ENCODE measurements at regions not wholly inside any gene's neighbourhood (a gene's known extent, or its start where the extent isn't known, plus 50 kb on each side); places are given as distances from the start of the nearest gene placed in this dataset.

DNA sequence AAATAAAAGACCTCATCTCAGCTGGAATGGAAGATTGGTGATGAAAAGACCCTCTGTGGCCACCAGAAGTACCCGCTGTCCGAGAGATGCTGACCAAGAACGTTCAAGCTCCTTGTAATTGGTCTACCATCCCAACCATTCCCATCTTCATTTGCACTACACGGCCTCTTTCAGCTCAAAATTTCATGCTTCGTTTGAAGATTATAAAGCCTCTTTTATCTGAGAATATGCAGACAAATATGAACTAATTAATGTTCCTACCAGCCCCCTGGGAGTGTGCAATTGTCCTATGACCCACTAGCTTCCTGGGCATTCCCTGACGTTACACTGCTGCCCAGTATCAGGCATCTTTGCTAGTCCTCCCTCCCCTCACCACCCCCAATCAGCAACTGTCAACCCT lies 583.7 kb downstream of the MID1IP1 start:
- Mint-ChIP-seq H3K4me3 (ENCODE audit: low read depth, unreplicated experiment) (no peak overlapping the region), H3K27me3 (ENCODE audit: unreplicated experiment) (peaks cover 85% of the 10 kb centered on the region), H3K4me1 (ENCODE audit: low read depth, unreplicated experiment) (no peaks in the 10 kb centered on the region), H3K36me3 (ENCODE audit: insufficient read depth, unreplicated experiment) (no peaks in the 10 kb centered on the region), H3K27ac (ENCODE audit: unreplicated experiment) (no peak overlapping the region), H3K9me3 (ENCODE audit: low read depth, unreplicated experiment) (no peaks in the 10 kb centered on the region)
- CTCF ChIA-PET: no interaction called here
- intact Hi-C loops (cut with micrococcal nuclease; ENCODE audit: unreplicated experiment): no loop called here
- no TSS peak for BruUV-seq (replicated peaks)
- DNase-seq: no peak
- TF ChIP-seq, protein P1, sequence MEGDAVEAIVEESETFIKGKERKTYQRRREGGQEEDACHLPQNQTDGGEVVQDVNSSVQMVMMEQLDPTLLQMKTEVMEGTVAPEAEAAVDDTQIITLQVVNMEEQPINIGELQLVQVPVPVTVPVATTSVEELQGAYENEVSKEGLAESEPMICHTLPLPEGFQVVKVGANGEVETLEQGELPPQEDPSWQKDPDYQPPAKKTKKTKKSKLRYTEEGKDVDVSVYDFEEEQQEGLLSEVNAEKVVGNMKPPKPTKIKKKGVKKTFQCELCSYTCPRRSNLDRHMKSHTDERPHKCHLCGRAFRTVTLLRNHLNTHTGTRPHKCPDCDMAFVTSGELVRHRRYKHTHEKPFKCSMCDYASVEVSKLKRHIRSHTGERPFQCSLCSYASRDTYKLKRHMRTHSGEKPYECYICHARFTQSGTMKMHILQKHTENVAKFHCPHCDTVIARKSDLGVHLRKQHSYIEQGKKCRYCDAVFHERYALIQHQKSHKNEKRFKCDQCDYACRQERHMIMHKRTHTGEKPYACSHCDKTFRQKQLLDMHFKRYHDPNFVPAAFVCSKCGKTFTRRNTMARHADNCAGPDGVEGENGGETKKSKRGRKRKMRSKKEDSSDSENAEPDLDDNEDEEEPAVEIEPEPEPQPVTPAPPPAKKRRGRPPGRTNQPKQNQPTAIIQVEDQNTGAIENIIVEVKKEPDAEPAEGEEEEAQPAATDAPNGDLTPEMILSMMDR (IDR thresholded peaks at IDR 0.05; ENCODE audit: unreplicated experiment): no peak

DNA sequence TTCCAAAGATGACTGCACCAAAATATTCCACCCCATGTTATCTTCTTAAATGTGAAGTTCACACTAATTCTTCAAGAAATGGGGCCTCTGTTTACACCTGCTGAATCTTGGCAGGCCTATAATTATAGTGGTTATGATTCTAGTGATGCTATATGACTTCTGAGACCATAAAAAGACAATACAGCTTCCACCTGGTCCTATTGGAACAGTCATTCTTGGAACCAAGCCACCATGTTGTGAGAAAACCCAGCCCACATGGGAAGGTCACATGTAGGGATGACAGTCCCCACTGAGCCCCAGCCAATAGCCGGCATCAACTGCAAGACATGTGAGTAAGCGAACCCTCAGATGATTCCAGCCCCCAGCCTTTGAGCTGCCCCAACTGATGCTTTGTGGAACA lies 587.5 kb downstream of the MID1IP1 start:
- no peaks in the 10 kb centered on the region for H3K9me3 Mint-ChIP-seq (ENCODE audit: low read depth, unreplicated experiment)
- intact Hi-C loops (cut with micrococcal nuclease; ENCODE audit: unreplicated experiment): no loop called here
- no peak overlapping the region for H3K27ac Mint-ChIP-seq (ENCODE audit: unreplicated experiment)
- H3K4me3 Mint-ChIP-seq (ENCODE audit: low read depth, unreplicated experiment): no peak overlapping the region
- no peaks in the 10 kb centered on the region for H3K36me3 Mint-ChIP-seq (ENCODE audit: insufficient read depth, unreplicated experiment)
- no TSS peak for BruUV-seq (replicated peaks)
- CTCF ChIA-PET: no interaction called here
- H3K4me1 Mint-ChIP-seq (ENCODE audit: low read depth, unreplicated experiment): no peaks in the 10 kb centered on the region
- no peak for DNase-seq
- H3K27me3 Mint-ChIP-seq (ENCODE audit: unreplicated experiment): peaks cover 73% of the 10 kb centered on the region
- TF ChIP-seq, protein P1 (IDR thresholded peaks at IDR 0.05; ENCODE audit: unreplicated experiment): no peak

DNA sequence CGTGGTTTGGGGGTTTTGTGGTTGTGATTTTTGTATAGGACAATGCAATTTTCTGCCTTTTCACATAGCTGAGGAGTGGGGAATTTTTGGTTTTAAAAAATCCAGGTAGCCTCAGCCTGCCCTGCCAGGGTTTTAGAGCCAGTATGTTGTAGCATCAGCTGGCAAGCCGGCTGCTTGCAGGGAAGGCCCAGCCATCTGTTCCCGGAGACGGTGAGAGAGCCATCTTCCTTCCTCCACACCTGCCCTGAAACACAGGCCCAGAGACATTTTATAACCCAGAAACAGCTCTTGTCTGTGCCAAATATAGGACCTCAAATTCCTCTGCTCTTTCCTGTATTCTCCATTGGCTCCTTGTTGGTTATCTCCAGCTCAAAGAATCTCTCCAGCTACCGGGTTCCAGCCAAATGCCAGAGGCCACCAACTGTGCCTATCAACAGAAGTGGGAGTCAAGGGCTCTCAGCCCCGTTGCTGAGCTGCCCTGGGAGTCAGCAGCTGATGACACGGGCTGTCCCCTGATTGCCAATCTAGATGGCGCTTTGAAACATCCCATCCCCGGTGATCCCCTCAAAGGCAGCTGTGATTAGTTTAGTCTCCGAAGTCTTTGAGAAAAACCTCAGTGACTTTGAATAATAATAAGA lies 595.2 kb downstream of the MID1IP1 start:
- H3K27me3 Mint-ChIP-seq (ENCODE audit: unreplicated experiment): peaks cover 49% of the 10 kb centered on the region
- no peak overlapping the region for H3K27ac Mint-ChIP-seq (ENCODE audit: unreplicated experiment)
- BruUV-seq (replicated peaks): no TSS peak
- no peak overlapping the region for H3K4me3 Mint-ChIP-seq (ENCODE audit: low read depth, unreplicated experiment)
- intact Hi-C loops (cut with micrococcal nuclease; ENCODE audit: unreplicated experiment): no loop called here
- CTCF ChIA-PET: no interaction called here
- no peaks in the 10 kb centered on the region for H3K9me3 Mint-ChIP-seq (ENCODE audit: low read depth, unreplicated experiment)
- DNase-seq: no peak
- H3K4me1 Mint-ChIP-seq (ENCODE audit: low read depth, unreplicated experiment): no peaks in the 10 kb centered on the region
- no peaks in the 10 kb centered on the region for H3K36me3 Mint-ChIP-seq (ENCODE audit: insufficient read depth, unreplicated experiment)
- TF ChIP-seq, protein P1 (IDR thresholded peaks at IDR 0.05; ENCODE audit: unreplicated experiment): no peak

DNA sequence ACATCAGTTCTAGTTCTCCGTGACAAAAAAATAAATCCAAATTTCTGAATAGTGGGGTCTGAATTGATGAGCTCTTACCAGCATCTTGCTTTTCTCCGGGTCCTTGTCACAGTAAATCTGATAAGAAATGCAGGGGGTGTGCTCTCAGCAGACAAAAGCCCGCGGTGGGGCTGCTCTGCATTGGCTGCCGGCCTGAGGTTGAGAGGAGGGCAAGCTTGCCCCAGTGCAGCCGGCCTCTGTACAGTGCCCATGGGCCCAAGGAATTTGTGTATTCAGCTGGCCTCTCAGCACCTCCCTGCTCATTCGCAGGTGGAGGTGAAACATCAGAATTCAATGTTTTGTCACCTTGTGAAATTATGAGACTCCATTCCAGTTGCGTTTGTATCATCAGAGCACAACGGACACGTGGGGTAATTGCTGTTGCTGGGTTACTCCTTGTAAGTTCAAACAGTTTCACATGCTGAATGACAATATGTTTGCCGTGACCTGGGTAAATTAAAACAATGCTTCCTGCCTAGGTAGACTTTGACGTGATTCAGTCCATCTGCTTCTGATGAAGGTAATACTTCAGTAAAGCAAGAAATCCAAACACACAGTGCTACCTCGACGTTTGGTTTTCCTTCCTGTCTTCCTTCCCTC lies 596.4 kb downstream of the MID1IP1 start:
- Mint-ChIP-seq H3K9me3 (ENCODE audit: low read depth, unreplicated experiment) (no peaks in the 10 kb centered on the region), H3K4me1 (ENCODE audit: low read depth, unreplicated experiment) (no peaks in the 10 kb centered on the region), H3K27me3 (ENCODE audit: unreplicated experiment) (peaks cover 51% of the 10 kb centered on the region), H3K36me3 (ENCODE audit: insufficient read depth, unreplicated experiment) (no peaks in the 10 kb centered on the region), H3K4me3 (ENCODE audit: low read depth, unreplicated experiment) (no peak overlapping the region), H3K27ac (ENCODE audit: unreplicated experiment) (no peak overlapping the region)
- intact Hi-C loops (cut with micrococcal nuclease; ENCODE audit: unreplicated experiment): no loop called here
- no TSS peak for BruUV-seq (replicated peaks)
- TF ChIP-seq, protein P1 (IDR thresholded peaks at IDR 0.05; ENCODE audit: unreplicated experiment): no peak
- no peak for DNase-seq
- CTCF ChIA-PET: no interaction called here

Measured in Calu3 (cell line).